Urothelium cell line (cell line): ENCODE measurements at regions not wholly inside any gene's neighbourhood (a gene's known extent, or its start where the extent isn't known, plus 50 kb on each side); places are given as distances from the start of the nearest gene placed in this dataset.
A peak's percentile ranks its signal among the peaks of the same experiment; 100 is the strongest.

Source experiments
- DNase-seq: peaks from one replicate; pipeline ENCODE4 v3.0.0; 2011; ENCODE audit warnings: low spot score, mixed read lengths
- FAIRE-seq: peaks from 2 replicates; lab custom pipeline; 2011; peaks lifted over from hg19 to GRCh38; lab: Jason Lieb, UNC

DNA sequence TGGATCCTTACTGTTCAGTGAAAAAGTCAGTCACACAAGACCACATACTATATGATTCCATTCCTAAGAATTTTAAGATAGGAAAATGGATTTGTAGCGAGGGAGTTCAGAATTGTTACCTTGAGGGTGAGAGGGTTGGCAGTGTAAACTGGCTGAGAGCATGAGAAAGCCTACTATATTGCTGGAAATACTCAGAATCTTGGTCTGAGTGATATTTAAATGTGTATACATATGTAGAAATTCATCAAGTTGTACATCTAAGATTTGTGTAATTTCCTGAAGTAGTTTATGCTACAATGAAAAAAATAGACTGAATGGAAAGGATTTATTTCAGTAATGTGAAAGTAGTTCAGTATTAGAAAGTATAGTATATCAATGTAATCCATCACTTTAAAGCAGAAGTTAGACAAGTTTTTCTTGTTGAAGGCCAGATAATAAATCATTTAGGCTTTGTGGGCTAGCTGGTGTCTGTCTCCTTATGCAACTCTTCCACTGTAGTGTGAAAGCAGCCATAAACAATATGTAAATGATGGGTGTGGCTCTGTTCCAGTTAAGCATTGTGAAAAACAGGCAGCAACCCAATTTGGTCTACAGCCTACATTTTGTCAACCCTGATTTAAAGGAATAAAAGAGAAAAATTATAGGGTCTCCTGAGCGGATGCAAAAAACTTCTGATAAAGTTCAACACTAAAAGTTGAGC, 127.2 kb upstream of the THY1 start:
- no peak for DNase-seq

DNA sequence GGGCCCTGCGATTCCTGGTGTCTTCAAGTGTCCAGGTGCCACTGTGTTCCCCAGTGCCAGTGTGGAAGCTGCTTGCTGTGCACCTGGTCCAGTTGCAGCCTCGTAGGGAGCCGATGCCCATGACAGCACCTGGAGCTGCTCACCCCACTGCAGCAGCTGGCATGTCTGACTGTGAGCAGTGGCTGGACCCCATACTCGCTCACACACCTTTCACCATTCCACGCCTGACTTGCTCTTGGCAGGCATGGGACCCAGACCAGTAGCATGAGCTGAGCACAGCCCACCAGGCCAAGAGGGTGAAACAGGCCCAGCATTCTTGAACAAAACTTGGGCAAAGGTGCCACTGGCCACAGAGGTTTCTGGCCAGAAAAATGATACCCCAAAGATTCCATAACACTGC, 124.5 kb upstream of the THY1 start:
- DNase-seq (no peak), FAIRE-seq (no peak)

More for the DNA sequence above, 127.2 kb upstream of the THY1 start:
- FAIRE-seq = no peak

DNA sequence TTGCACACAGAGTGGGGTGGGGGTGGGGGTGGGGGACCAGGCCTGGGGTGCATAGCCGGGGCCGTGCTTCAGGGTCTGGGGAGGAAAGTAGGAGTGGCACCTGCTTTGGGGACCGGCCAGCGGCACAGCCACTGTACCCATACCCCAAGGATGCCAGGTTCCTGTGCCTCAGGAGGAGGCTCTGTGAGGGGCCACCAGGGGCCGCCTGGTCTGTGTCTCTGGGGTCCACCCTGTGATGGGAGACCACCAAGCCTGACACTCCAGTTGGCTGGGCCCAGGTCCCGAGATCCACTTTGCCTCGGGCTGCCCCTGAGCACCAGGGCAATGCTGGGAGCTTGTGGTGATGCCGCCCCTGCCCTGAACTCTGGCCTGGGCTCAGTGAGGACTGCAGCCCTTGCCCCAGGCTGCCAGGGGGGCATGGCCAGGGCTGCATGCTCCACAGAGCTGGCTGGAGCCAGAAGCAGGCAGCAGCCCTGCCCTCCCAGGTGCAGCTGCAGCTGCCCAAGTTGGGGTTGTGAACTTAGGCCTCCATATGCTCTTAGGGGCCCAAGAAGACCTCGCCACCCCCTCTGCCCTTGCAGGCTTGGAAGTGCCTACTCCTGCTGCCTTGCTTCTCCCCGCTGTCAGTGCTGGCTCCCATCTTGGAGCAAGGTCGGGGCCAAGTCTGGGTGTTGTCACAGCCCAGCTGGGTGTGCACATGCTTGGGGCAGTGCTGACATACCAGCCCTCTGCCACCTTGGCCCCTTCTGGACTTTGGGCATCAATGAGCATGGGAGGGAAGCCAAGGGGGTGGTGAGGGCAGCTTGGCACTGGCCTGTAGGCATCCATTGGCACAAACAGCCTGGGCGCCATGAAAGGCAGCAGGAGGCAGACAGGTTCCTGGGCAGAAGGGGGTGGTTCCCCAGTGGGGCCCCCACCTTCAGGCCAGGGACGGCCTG, 123.3 kb upstream of the THY1 start:
- FAIRE-seq = no peak

DNA sequence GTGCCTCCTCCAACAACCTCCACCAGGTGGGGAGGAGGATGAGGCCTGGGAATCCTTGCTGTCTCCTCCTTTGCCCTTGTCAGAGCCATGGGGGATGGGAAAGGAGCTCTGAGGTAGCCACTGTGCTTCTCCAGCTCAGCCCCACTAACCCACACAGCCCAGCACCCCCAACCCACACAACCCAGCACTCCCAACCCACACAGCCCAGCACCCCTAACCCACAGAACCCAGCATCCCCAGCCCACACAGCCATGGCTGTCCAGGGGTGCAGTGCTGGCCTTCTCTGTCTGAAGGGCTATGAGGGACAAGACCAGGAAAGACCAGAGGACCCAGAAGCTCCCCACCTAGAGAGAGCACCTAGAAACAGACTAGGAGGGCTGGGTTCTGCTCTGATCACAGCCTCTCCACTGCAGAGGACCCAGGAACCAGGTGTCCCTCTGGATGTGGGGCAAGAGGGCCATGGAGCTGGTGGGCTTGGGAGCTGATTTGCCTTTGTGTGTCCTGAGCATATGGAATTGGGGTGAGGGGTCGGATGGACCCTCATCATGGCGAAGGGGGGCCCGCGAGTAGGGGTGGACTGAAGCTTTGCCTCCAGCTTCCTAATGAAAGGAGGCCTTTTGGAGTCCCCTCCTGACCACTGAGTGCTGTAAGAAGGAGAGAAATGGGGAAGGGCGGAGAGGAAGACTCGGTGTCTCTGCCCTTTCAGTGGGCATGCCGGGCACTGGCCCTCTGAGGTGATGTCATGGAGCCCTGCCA, 117.6 kb upstream of the THY1 start:
- DNase-seq (no peak), FAIRE-seq (no peak)

More for the DNA sequence above, 123.3 kb upstream of the THY1 start:
- DNase-seq = no peak

DNA sequence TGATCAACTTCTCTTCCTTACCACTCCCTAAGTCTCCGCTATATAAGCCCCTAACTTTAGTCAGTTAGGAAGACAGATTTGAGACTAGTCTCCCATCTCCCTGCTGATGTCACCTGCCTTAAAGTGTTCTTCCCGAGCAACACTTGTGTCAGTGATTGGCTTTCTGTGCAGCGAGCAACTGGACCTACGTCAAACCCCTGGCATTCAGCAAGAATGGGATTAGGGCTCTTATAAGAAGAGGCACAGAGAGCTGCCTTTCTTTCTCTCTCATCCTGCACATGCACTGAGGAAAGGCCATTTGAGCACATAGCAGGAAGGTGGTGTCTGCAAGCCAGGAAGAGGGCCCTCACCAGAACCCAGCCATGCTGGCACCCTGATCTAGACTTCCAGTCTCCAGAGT, 116.6 kb upstream of the THY1 start:
- DNase-seq (no peak), FAIRE-seq (no peak)

DNA sequence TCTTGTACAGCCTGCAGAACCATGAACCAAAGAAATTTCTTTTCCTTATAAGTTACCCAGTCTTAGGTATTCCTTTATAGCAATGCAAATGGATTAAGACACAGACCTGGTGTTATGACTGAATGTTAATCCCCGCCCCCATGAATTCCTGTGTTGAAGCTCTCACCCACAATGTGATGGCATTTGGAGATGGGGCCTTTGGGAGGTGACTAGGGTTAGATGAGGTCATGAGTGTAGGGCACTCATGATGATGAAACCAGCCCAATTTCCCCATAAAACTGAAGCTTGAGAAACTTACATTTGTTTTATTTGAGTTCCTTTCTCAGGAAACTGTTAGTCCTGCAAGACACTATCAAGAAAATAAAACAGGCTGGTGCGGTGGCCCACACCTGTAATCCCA, 115.8 kb upstream of the THY1 start:
- FAIRE-seq (no peak), DNase-seq (no peak)

GRCh38 chr11:119537306-119538253, 114.6 kb upstream of the THY1 start:
- DNase-seq = no peak
- FAIRE-seq = no peak

DNA sequence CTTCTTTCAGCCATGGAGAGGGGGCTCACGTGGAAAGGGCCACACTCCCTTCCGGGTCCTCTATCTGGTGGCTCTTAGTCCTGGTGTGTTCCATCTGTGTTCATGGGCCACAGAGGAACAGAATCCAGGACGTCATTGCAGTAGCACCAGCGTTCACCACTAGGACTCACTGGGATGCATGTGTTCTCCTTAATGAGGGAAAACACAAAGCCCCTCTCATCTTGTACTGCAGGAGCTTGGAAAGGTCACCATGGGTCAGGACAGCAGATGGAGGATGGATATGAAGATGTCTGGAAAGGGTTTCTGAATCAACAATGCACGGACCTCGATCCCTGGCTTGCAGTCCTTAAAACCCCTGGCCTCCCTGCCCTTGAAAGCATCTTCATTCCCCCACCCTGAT, 113.8 kb upstream of the THY1 start:
- no peak for DNase-seq
- no peak for FAIRE-seq

- DNase-seq (peak; percentile 67), FAIRE-seq (no peak)
Measured at GRCh38 chr11:119533921-119534736, 111.2 kb upstream of the THY1 start.

DNA sequence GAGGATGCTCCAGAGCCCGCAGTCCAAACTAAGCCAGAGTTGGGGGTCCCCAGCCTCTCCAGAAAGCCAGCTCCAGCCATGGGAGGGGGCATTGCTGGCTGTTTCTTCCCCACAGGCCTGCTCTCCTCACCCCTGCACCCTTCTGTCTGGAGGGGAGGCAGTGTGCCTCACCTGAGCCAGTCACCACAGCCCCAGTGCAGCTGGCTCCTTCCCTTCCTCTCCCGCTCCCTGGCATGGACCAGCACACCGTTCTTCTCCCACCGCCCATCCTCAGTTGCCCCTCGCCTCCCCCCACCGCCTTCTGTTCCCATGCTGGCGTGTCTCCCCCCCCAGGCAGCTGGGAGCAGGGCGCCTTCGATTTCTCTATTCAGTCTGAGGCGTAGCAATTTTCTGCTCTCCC, 110.5 kb upstream of the THY1 start:
- FAIRE-seq (no peak), DNase-seq (no peak)

- DNase-seq (no peak), FAIRE-seq (no peak)
Measured at GRCh38 chr11:119532551-119532950, 109.6 kb upstream of the THY1 start.

GRCh38 chr11:119531623-119532022, 108.7 kb upstream of the THY1 start:
- DNase-seq = no peak
- FAIRE-seq = no peak

DNA sequence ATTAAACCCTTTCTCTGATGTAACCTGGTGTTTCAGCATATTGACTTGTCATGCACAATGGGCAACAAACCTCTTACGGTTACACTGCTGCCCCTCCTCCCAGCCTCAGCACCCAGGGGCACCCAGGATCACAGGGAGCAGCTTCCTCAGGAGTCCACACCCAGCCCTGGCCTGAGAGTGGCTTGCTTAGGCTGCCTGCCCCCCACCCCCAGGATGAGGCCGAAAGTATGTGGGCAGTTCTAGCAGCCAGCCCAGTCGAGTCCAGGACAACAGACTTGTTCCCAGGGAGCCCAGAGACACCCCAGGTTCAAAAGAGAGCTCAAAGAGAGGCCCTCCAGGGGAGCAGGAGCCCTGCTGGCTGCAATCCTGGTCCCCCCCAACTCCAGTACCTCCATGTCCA, 108.1 kb upstream of the THY1 start:
- DNase-seq (no peak), FAIRE-seq (no peak)

- no peak for FAIRE-seq
- DNase-seq = no peak
Measured at GRCh38 chr11:119530509-119530908, 107.5 kb upstream of the THY1 start.

GRCh38 chr11:119529936-119530335, 107.0 kb upstream of the THY1 start:
- FAIRE-seq = no peak
- DNase-seq = no peak

DNA sequence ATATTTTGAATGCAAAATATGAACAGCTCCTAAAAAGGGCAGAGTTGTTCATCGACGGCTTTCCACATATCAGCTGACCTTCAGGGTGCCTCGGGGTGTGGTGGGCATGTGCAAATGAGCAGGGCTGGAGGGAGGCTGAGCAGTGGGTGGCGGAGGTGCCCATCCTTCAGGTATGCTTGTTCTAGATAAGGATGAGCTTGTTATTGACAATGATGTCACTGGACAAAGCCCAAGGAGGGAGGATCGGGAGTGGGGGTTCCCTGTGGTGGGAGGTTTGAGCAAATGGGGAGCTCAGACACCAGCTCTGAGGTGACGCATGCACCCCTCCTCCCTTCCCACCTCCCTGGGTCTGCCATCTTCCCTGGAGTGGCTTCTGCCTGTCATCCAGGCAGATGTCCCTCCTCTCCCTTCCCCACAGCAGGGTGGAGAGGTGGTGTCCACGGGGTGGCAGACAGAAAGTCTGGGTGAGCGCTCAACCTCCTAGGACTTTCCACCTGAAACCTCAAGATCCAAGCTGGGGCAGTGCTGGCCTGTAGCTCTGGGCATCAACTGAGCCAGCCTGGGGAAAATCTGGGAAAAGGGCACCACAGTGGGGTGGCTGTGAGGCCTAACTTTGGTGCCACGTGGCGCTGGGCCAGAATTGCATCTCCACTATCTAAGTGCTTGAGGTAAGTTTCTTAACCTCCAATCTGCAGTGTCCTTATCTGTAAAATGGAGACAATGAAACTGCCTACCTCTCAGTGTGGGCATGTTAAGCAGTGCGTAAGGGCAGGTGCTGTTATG, 106.3 kb upstream of the THY1 start:
- FAIRE-seq = peak; percentile 23

DNA sequence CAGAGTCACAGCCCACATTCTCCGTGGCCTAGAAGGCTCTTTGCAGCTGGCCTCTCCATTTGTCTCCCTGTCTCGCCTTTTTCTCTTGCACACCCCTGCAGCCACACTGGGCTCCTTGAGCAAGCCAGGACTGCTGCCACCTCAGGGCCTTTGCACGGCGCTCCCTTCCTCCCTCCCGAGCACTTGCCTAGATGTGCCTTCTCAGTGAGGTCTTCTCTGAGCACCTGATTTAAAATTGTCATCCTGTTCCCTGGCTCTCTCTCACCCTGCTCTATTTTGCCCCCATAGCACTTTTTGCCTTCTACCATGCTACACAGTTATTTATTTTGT, 102.9 kb upstream of the THY1 start:
- FAIRE-seq = no peak

More for the DNA sequence above, 106.3 kb upstream of the THY1 start:
- no peak for DNase-seq

DNA sequence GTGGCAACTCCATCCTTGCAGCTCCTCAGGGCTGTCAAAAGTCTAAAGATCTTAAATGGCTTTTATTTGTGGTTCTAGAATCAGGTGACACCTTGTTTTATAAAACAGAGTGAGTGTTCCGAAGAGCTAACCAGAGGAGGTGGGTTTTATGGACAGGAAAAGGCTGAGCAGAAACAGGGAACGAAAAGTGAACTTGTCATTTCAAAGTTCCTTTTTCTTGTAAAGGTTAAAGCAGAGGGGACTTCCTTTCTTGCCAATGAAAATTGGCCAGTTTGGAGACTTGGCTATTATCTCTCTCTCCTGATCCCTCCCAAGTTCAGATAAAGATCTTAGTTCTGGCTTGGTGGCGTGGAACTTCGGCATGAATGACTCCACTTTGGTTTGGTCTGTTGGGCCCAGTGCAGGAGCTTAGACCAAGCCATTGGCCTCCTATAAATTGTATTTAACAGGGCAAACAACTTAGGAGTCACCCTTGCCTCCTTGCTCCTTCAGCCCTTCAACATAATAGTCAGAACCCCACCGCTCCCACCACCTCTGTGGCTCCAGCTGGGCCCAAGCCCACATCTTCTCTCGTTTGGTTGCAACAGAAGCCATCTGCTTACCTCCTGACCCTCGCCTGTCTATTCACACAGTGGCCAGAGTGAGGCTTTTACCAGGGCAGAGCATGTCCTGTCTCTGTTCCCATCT, 102.4 kb upstream of the THY1 start:
- no peak for FAIRE-seq
- DNase-seq = no peak

More for the DNA sequence above, 102.9 kb upstream of the THY1 start:
- no peak for DNase-seq
